ENCODE measurements at regions not wholly inside any gene's neighbourhood (a gene's known extent, or its start where the extent isn't known, plus 50 kb on each side); places are given as distances from the start of the nearest gene placed in this dataset.

DNA sequence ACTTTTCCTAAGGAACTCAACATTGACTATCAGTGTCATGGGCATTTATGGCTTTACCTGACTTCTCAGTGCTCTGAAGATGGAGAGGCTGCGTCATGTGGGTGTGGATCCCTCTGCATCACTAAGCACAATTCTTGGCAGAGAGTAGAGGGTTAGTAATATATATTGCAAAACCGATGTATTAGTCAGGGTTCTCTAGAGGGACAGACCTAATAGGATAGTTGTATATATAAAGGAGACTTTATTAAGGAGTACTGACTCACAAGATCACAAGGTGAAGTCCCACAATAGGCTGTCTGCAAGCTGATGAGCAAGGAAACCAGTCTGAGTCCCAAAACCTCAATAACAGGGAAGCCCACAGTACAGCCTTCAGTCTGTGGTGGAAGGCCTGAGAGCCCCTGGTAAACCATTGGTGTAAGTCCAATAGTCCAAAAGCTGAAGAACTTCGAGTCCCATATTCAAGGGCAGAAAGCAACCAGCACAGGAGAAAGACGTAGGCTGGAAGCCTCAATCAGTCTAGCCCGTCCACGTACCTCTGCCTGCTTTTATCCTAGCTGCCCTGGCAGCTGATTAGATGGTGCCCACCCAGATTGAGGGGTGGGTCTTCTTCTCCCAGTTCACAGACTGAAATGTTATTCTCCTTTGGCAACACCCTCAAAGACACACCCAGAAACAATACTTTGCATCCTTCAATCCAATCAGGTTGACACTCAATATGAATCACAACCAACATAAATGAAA, 159.7 kb upstream of the NRIP1 start:
- no peak overlapping the region for H3K9ac ChIP-seq (ENCODE audit: insufficient read depth in 1 of 2, low read depth in 2 of 2, low read length in 2 of 2)
- intact Hi-C loops (cut with micrococcal nuclease) (no loop called here), in situ Hi-C loops (cut with MboI) (no loop called here)
- no peaks in the 10 kb centered on the region for H3K4me1 ChIP-seq (replicated peaks in 1 of 2; ENCODE audit: control insufficient read depth in 2 of 2, insufficient read depth in 2 of 2, low read length in 2 of 2)
- H3K9me3 ChIP-seq (replicated peaks; ENCODE audit: control insufficient read depth, insufficient read depth, low read depth, low read length), result no peaks in the 10 kb centered on the region
- H3K9me1 ChIP-seq (ENCODE audit: control insufficient read depth, insufficient read depth, low read length), result no peaks in the 10 kb centered on the region
- no peaks in the 10 kb centered on the region for H4K20me1 ChIP-seq (replicated peaks; ENCODE audit: control insufficient read depth, insufficient read depth, low read length)
- ChIA-PET POLR2A (no interaction called here), CTCF (ENCODE audit: low intra/inter-chr PET ratio) (no interaction called here)
- no peak overlapping the region for H3K27ac ChIP-seq (ENCODE audit: extremely low read depth, low read depth, low read length)
- H3K27me3 ChIP-seq (ENCODE audit: control insufficient read depth in 2 of 2, insufficient read depth in 2 of 2, low read length in 2 of 2), result no peaks in the 10 kb centered on the region
- FAIRE-seq (no peak), ATAC-seq (no peak), DNase-seq (ENCODE audit: extremely low read depth in 1 of 4, low spot score in 3 of 4) (no peak)
- H2AFZ ChIP-seq (ENCODE audit: low read depth, low read length), result no peak overlapping the region
- H3K79me2 ChIP-seq (ENCODE audit: control insufficient read depth, insufficient read depth, low read length), result no peaks in the 10 kb centered on the region
- H3K4me2 ChIP-seq (ENCODE audit: insufficient read depth, low read length), result no peak overlapping the region
- no peaks in the 10 kb centered on the region for H3K36me3 ChIP-seq (ENCODE audit: control insufficient read depth, insufficient read depth, low read length)
- no peak for TF ChIP-seq CBFA2T3 (IDR thresholded peaks at IDR 0.05)
- no peak for TF ChIP-seq FOXP1 (CRISPR knock-in tag; IDR thresholded peaks at IDR 0.05)
- no peak for TF ChIP-seq PML (IDR thresholded peaks at IDR 0.05; ENCODE audit: low read length)
- TF ChIP-seq, protein P1, sequence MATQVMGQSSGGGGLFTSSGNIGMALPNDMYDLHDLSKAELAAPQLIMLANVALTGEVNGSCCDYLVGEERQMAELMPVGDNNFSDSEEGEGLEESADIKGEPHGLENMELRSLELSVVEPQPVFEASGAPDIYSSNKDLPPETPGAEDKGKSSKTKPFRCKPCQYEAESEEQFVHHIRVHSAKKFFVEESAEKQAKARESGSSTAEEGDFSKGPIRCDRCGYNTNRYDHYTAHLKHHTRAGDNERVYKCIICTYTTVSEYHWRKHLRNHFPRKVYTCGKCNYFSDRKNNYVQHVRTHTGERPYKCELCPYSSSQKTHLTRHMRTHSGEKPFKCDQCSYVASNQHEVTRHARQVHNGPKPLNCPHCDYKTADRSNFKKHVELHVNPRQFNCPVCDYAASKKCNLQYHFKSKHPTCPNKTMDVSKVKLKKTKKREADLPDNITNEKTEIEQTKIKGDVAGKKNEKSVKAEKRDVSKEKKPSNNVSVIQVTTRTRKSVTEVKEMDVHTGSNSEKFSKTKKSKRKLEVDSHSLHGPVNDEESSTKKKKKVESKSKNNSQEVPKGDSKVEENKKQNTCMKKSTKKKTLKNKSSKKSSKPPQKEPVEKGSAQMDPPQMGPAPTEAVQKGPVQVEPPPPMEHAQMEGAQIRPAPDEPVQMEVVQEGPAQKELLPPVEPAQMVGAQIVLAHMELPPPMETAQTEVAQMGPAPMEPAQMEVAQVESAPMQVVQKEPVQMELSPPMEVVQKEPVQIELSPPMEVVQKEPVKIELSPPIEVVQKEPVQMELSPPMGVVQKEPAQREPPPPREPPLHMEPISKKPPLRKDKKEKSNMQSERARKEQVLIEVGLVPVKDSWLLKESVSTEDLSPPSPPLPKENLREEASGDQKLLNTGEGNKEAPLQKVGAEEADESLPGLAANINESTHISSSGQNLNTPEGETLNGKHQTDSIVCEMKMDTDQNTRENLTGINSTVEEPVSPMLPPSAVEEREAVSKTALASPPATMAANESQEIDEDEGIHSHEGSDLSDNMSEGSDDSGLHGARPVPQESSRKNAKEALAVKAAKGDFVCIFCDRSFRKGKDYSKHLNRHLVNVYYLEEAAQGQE (IDR thresholded peaks at IDR 0.05; ENCODE audit: borderline replicate concordance), result no peak
- TF ChIP-seq, protein P1 (CRISPR knock-in tag; IDR thresholded peaks at IDR 0.05; ENCODE audit: low read depth), result no peak
- TF ChIP-seq COPS2 (conservative IDR thresholded peaks at IDR 0.05), result no peak
- no peak for TF ChIP-seq CBX5 (IDR thresholded peaks at IDR 0.05; ENCODE audit: borderline replicate concordance, low read depth)
- TF ChIP-seq, protein P2, sequence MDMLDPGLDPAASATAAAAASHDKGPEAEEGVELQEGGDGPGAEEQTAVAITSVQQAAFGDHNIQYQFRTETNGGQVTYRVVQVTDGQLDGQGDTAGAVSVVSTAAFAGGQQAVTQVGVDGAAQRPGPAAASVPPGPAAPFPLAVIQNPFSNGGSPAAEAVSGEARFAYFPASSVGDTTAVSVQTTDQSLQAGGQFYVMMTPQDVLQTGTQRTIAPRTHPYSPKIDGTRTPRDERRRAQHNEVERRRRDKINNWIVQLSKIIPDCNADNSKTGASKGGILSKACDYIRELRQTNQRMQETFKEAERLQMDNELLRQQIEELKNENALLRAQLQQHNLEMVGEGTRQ (CRISPR knock-in tag; IDR thresholded peaks at IDR 0.05), result no peak
- no peak for TF ChIP-seq SPI1 (IDR thresholded peaks at IDR 0.05; ENCODE audit: borderline replicate concordance, low read depth, low read length)
- 14% methylated on average over 6 of the region's 6 CpGs for WGBS (ENCODE audit: insufficient coverage, low coverage, missing lambda C conversion rate)
- H3K4me3 ChIP-seq, result no peak overlapping the region
- BruUV-seq (replicated peaks), result no TSS peak
